HFFc6 (cell line): ENCODE measurements at regions not wholly inside any gene's neighbourhood (a gene's known extent, or its start where the extent isn't known, plus 50 kb on each side); places are given as distances from the start of the nearest gene placed in this dataset.

Source experiments
- DNase-seq: peaks from one replicate; pipeline ENCODE4 v3.0.0-alpha.2; 2018
- H3K27ac Mint-ChIP-seq: 2 replicates; pipeline ENCODE4 v1.8.0; 2020; ENCODE audit warnings: mild to moderate bottlenecking, mixed read lengths
- H3K27me3 Mint-ChIP-seq: 2 replicates; pipeline ENCODE4 v1.8.0; 2021; ENCODE audit warnings: mild to moderate bottlenecking, moderate library complexity, mixed read lengths; ENCODE audit not compliant: insufficient read depth
- H3K36me3 Mint-ChIP-seq: 2 replicates; pipeline ENCODE4 v1.8.0; 2021; ENCODE audit warnings: low read depth, mixed read lengths
- H3K4me1 Mint-ChIP-seq: 2 replicates; pipeline ENCODE4 v1.8.0; 2020; ENCODE audit warnings: low read depth, mixed read lengths
- H3K4me3 Mint-ChIP-seq: 2 replicates; pipeline ENCODE4 v1.8.0; 2020; ENCODE audit warnings: mild to moderate bottlenecking, moderate library complexity, mixed read lengths
- H3K9me3 Mint-ChIP-seq: 2 replicates; pipeline ENCODE4 v1.8.0; 2020; ENCODE audit warnings: mild to moderate bottlenecking, mixed read lengths
- CTCF ChIP-seq: fragments of 200-600 bp; sonication (generic); IDR thresholded peaks from 2 replicates; pipeline ENCODE4 v1.5.0; 2021; ENCODE audit warnings: antibody characterized with exemption, mild to moderate bottlenecking

- no peak for DNase-seq
- TF ChIP-seq CTCF: no peak
- Mint-ChIP-seq H3K4me1 (peaks cover 8% of the 10 kb centered on the region), H3K27ac (no peak overlapping the region), H3K9me3 (no peaks in the 10 kb centered on the region), H3K27me3 (no peaks in the 10 kb centered on the region), H3K36me3 (no peaks in the 10 kb centered on the region), H3K4me3 (no peak overlapping the region)
Measured at GRCh38 chr5:33282696-33283095, 158.1 kb upstream of the TARS1 start.

- Mint-ChIP-seq H3K4me1 (peaks cover 8% of the 10 kb centered on the region), H3K36me3 (no peaks in the 10 kb centered on the region), H3K4me3 (no peak overlapping the region), H3K9me3 (no peaks in the 10 kb centered on the region), H3K27me3 (no peaks in the 10 kb centered on the region), H3K27ac (no peak overlapping the region)
- DNase-seq: no peak
- TF ChIP-seq CTCF: no peak
Measured at GRCh38 chr5:33283243-33283642, 157.5 kb upstream of the TARS1 start.

GRCh38 chr5:33284681-33285080 is 156.1 kb upstream of the TARS1 start:
- Mint-ChIP-seq H3K27ac (no peak overlapping the region), H3K27me3 (no peaks in the 10 kb centered on the region), H3K9me3 (no peaks in the 10 kb centered on the region), H3K36me3 (no peaks in the 10 kb centered on the region), H3K4me3 (no peak overlapping the region), H3K4me1 (peaks cover 8% of the 10 kb centered on the region)
- TF ChIP-seq CTCF: no peak
- no peak for DNase-seq

GRCh38 chr5:33287242-33287641 is 153.5 kb upstream of the TARS1 start:
- DNase-seq: no peak
- H3K9me3 Mint-ChIP-seq: no peaks in the 10 kb centered on the region
- H3K4me1 Mint-ChIP-seq: no peaks in the 10 kb centered on the region
- no peaks in the 10 kb centered on the region for H3K27me3 Mint-ChIP-seq
- no peak for TF ChIP-seq CTCF
- H3K27ac Mint-ChIP-seq: no peak overlapping the region
- H3K36me3 Mint-ChIP-seq: peaks cover 6% of the 10 kb centered on the region; the same call in 1 of the 2 replicates
- no peak overlapping the region for H3K4me3 Mint-ChIP-seq

GRCh38 chr5:33291216-33292000 is 149.4 kb upstream of the TARS1 start:
- no peaks in the 10 kb centered on the region for H3K27me3 Mint-ChIP-seq
- no peaks in the 10 kb centered on the region for H3K4me1 Mint-ChIP-seq
- H3K4me3 Mint-ChIP-seq: no peak overlapping the region
- peaks cover 6% of the 10 kb centered on the region; the same call in 1 of the 2 replicates for H3K36me3 Mint-ChIP-seq
- H3K9me3 Mint-ChIP-seq: no peaks in the 10 kb centered on the region
- TF ChIP-seq CTCF: no peak
- H3K27ac Mint-ChIP-seq: no peak overlapping the region
- no peak for DNase-seq
